ENCODE measurements at regions not wholly inside any gene's neighbourhood (a gene's known extent, or its start where the extent isn't known, plus 50 kb on each side); places are given as distances from the start of the nearest gene placed in this dataset.

GRCh38 chr1:221015159-221015790 lies 136.0 kb downstream of the HLX start:
- TF ChIP-seq CTCF (conservative IDR thresholded peaks at IDR 0.05) (no peak), ZFX (IDR thresholded peaks at IDR 0.05) (no peak)
